CD4-positive, alpha-beta T cell (primary cell): ENCODE measurements at regions not wholly inside any gene's neighbourhood (a gene's known extent, or its start where the extent isn't known, plus 50 kb on each side); places are given as distances from the start of the nearest gene placed in this dataset.

Experiments
- ATAC-seq: fragments of 200-7000 bp; cut with Tn5 transposase; one replicate; pipeline ENCODE4 v1.10.0; 2022; ENCODE audit warnings: mild to moderate bottlenecking; ENCODE audit not compliant: poor library complexity
- CTCF ChIA-PET: fragments of 350-600 bp; sonication (Branson Sonifier 250); formaldehyde crosslinking; loops from one replicate; lab custom pipeline; 2021; ENCODE audit warnings: antibody characterized with exemption, inconsistent platforms; lab: Charles Lee
- POLR2A ChIA-PET: fragments of 350-600 bp; sonication (Branson Sonifier 250); formaldehyde crosslinking; loops from one replicate; lab custom pipeline; 2021; ENCODE audit warnings: antibody characterized with exemption, inconsistent platforms; lab: Charles Lee
- DNase-seq, 14 experiments: peaks; one replicate each; pipeline ENCODE4 v3.0.0-alpha.2; 2013 to 2020; ENCODE audit warnings: mixed read lengths in 2 of 14
- H3K27ac ChIP-seq, 2 donors: one replicate each; pipeline versions ENCODE4 v1.5.1 to v1.7.0; 2013; ENCODE audit warnings: low read length in 2 of 2, low read depth in 1 of 2, mild to moderate bottlenecking in 1 of 2
- H3K27me3 ChIP-seq, 2 experiments: 1 replicate in 1 of 2; 2 replicates in 1 of 2; pipeline versions ENCODE4 v1.6.1 to v1.7.0; 2013; ENCODE audit warnings: low read length in 2 of 2, control low read depth in 1 of 2, mild to moderate bottlenecking in 1 of 2, moderate library complexity in 1 of 2; ENCODE audit not compliant: insufficient read depth in 2 of 2, control insufficient read depth in 1 of 2
- H3K36me3 ChIP-seq: one replicate; pipeline ENCODE4 v1.6.1; 2013; ENCODE audit warnings: low read length, control low read depth; ENCODE audit not compliant: insufficient read depth
- H3K4me1 ChIP-seq: one replicate; pipeline ENCODE4 v1.6.1; 2013; ENCODE audit warnings: low read length, control low read depth; ENCODE audit not compliant: insufficient read depth
- H3K4me3 ChIP-seq: one replicate; pipeline ENCODE4 v1.5.1; 2013; ENCODE audit warnings: mild to moderate bottlenecking, low read length, moderate library complexity
- H3K9me3 ChIP-seq, 2 experiments: 1 replicate in 1 of 2; 2 replicates in 1 of 2; pipeline versions ENCODE4 v1.6.1 to v1.7.0; 2013; ENCODE audit warnings: low read length in 2 of 2, mild to moderate bottlenecking in 2 of 2, control low read depth in 1 of 2, moderate library complexity in 1 of 2; ENCODE audit not compliant: control insufficient read depth in 1 of 2, insufficient read depth in 1 of 2
- H3K27ac Mint-ChIP-seq: one replicate; pipeline ENCODE4 v1.8.0; 2020; ENCODE audit warnings: mixed read lengths
- H3K27me3 Mint-ChIP-seq: one replicate; pipeline ENCODE4 v1.8.0; 2021; ENCODE audit warnings: mixed read lengths
- H3K36me3 Mint-ChIP-seq: one replicate; pipeline ENCODE4 v1.8.0; 2021; ENCODE audit warnings: low read depth, mixed read lengths
- H3K4me1 Mint-ChIP-seq: one replicate; pipeline ENCODE4 v1.8.0; 2021; ENCODE audit warnings: low read depth, mixed read lengths
- H3K4me3 Mint-ChIP-seq: one replicate; pipeline ENCODE4 v1.8.0; 2020; ENCODE audit warnings: mild to moderate bottlenecking, mixed read lengths
- H3K9me3 Mint-ChIP-seq: one replicate; pipeline ENCODE4 v1.8.0; 2020; ENCODE audit warnings: mixed read lengths
- intact Hi-C, 2 experiments: fragments of 100-400 bp; cut with DNase I in 1 of 2; cut with micrococcal nuclease in 1 of 2; formaldehyde crosslinking; loops; one replicate each; pipeline versions ENCODE4 v1.15.1 to v1.9.0; 2023 to 2025; cut with DNase I, micrococcal nuclease
- TF ChIP-seq, protein P1 (sequence below): fragments of 200-600 bp; IDR thresholded peaks from one replicate; pipeline ENCODE4 v1.8.0; 2022; ENCODE audit warnings: antibody characterized with exemption, mild to moderate bottlenecking

DNA sequence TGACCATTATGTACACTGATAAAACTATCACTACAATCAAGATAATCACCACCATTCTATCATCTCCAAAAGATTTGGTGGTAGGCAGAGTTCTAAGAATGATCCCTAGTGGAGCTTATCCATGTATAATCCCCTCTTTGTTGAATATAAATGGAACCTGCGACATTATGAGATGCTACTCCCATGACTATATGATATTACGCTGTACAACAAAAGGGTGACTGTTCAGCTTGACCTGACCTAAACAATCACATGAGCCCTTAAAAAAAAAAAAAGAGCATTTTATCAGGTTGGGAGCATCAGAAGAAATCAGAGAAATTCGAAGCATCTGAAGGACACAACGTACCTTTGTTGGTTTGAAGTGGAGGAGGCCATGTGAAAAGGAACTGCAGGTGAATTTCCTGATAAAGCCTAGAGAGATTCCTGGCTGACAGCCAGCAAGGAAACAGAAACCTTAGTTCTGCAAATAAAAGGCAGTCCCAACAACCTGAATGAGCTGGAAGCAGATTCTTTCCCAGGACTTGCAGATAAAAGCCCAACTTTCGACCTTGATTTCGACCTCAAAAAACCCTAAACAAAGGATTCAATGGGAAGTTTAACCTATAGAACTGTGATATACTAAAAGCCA lies 270.7 kb downstream of the ADRA2A start:
- no peaks in the 10 kb centered on the region for H3K4me1 Mint-ChIP-seq
- no peaks in the 10 kb centered on the region for H3K36me3 Mint-ChIP-seq
- peaks cover 5% of the 10 kb centered on the region for H3K9me3 Mint-ChIP-seq
- ATAC-seq, result no peak
- no peak overlapping the region for H3K4me3 Mint-ChIP-seq
- Histone ChIP-seq H3K27me3 (peaks cover 2 to 6% of the 10 kb centered on the region in 2 experiments), H3K27ac (no peak overlapping the region), H3K36me3 (no peaks in the 10 kb centered on the region), H3K4me1 (no peaks in the 10 kb centered on the region), H3K9me3 (peaks cover 0 to 2% of the 10 kb centered on the region in 2 experiments), H3K4me3 (no peak overlapping the region)
- no peak for DNase-seq
- CTCF ChIA-PET, result no interaction called here
- TF ChIP-seq, protein P1, sequence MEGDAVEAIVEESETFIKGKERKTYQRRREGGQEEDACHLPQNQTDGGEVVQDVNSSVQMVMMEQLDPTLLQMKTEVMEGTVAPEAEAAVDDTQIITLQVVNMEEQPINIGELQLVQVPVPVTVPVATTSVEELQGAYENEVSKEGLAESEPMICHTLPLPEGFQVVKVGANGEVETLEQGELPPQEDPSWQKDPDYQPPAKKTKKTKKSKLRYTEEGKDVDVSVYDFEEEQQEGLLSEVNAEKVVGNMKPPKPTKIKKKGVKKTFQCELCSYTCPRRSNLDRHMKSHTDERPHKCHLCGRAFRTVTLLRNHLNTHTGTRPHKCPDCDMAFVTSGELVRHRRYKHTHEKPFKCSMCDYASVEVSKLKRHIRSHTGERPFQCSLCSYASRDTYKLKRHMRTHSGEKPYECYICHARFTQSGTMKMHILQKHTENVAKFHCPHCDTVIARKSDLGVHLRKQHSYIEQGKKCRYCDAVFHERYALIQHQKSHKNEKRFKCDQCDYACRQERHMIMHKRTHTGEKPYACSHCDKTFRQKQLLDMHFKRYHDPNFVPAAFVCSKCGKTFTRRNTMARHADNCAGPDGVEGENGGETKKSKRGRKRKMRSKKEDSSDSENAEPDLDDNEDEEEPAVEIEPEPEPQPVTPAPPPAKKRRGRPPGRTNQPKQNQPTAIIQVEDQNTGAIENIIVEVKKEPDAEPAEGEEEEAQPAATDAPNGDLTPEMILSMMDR, result no peak
- POLR2A ChIA-PET, result no interaction called here
- H3K27me3 Mint-ChIP-seq, result peaks cover 28% of the 10 kb centered on the region
- intact Hi-C loops, result no loop called here
- no peak overlapping the region for H3K27ac Mint-ChIP-seq

DNA sequence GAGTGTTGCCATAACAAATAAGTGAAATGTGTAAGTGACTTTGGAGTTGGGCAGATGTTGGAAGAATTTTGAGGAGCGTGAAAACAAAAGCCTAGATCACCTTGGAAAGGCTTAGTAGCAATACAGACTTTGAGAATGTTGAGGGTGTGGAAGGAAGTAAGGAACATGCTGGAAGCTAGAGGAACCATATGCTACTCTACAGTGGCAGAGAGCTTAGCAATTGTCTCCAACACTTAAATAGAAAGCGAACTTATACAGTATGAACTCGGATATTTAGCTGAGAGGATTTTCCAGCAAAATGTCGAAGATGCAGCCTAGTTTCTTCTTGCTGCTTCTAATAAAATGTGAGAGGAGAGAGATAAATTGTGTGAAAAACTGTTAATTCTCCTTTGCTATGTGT lies 271.2 kb downstream of the ADRA2A start:
- ATAC-seq (no peak), DNase-seq (no peak)
- H3K4me1 Mint-ChIP-seq, result no peaks in the 10 kb centered on the region

DNA sequence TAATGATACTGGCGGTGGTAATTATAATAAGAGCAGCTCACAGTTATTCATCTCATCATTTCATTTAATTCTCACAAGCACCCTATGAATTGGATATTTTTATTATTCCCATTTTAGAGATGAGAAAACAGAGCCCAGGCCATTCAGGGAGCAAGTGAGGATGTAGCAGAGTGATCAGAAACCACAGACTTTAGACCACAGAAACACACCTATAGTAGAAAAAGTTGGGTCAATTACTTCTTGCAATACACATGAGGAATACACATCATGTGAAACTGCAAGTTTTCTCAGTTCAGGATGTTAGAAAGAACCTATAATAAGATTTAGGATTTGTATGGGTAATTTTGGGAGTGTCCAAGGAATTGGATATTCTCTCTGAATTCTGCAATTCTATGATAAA lies 278.0 kb downstream of the ADRA2A start:
- peaks cover 40% of the 10 kb centered on the region for H3K27me3 Mint-ChIP-seq
- no peaks in the 10 kb centered on the region for H3K9me3 ChIP-seq
- no peaks in the 10 kb centered on the region for H3K36me3 ChIP-seq
- ChIA-PET POLR2A (no interaction called here), CTCF (no interaction called here)
- DNase-seq (no peak), ATAC-seq (no peak)
- no peak overlapping the region for H3K27ac Mint-ChIP-seq
- intact Hi-C loops, result loop anchor here in 1 of 2 experiments (5.0 kb wide), 1 partner anchor 743 kb away; no protein-coding TSS in a partner anchor
- no peak overlapping the region for H3K27ac ChIP-seq
- H3K4me1 Mint-ChIP-seq, result no peaks in the 10 kb centered on the region
- H3K4me3 ChIP-seq, result no peak overlapping the region
- no peaks in the 10 kb centered on the region for H3K4me1 ChIP-seq
- no peak overlapping the region for H3K4me3 Mint-ChIP-seq
- H3K36me3 Mint-ChIP-seq, result no peaks in the 10 kb centered on the region
- peaks cover 6 to 25% of the 10 kb centered on the region in 2 experiments for H3K27me3 ChIP-seq
- no peaks in the 10 kb centered on the region for H3K9me3 Mint-ChIP-seq
- TF ChIP-seq, protein P1, result no peak

More for the DNA sequence above, 271.2 kb downstream of the ADRA2A start:
- H3K4me1 ChIP-seq, result no peaks in the 10 kb centered on the region
- POLR2A ChIA-PET, result no interaction called here
- no peaks in the 10 kb centered on the region for H3K36me3 Mint-ChIP-seq
- TF ChIP-seq, protein P1, result no peak
- H3K4me3 Mint-ChIP-seq, result no peak overlapping the region
- H3K27ac ChIP-seq, result no peak overlapping the region
- no peaks in the 10 kb centered on the region for H3K9me3 ChIP-seq
- H3K9me3 Mint-ChIP-seq, result peaks cover 1% of the 10 kb centered on the region
- no peak overlapping the region for H3K27ac Mint-ChIP-seq
- H3K36me3 ChIP-seq, result no peaks in the 10 kb centered on the region
- peaks cover 6 to 8% of the 10 kb centered on the region in 2 experiments for H3K27me3 ChIP-seq
- H3K27me3 Mint-ChIP-seq, result peaks cover 30% of the 10 kb centered on the region
- CTCF ChIA-PET, result no interaction called here
- intact Hi-C loops, result no loop called here
- H3K4me3 ChIP-seq, result no peak overlapping the region
